ENCODE measurements at regions not wholly inside any gene's neighbourhood (a gene's known extent, or its start where the extent isn't known, plus 50 kb on each side); places are given as distances from the start of the nearest gene placed in this dataset.
"Not testable (repeated sequence)": the region's sequence is repeated elsewhere in the genome, so short reads cannot be mapped to it uniquely, and the experiment has no call there.

- Histone ChIP-seq H3K79me2 (ENCODE audit: insufficient read depth) (no peaks in the 10 kb centered on the region), H3K9me2 (ENCODE audit: insufficient read depth) (no peaks in the 10 kb centered on the region), H3K4me1 (ENCODE audit: insufficient read depth) (no peaks in the 10 kb centered on the region), H3K27ac (no peak overlapping the region), H4K20me1 (ENCODE audit: insufficient read depth) (no peaks in the 10 kb centered on the region), H3K27me3 (replicated peaks; ENCODE audit: insufficient read depth) (no peaks in the 10 kb centered on the region), H3K9me3 (ENCODE audit: low read depth) (no peaks in the 10 kb centered on the region), H2AFZ (no peak overlapping the region), H3K9ac (no peak overlapping the region), H3K4me2 (ENCODE audit: unreplicated experiment) (no peak overlapping the region), H3F3A (ENCODE audit: insufficient read depth) (no peaks in the 10 kb centered on the region), H3K4me3 (no peak overlapping the region), H3K36me3 (ENCODE audit: low read depth) (no peaks in the 10 kb centered on the region)
- TF ChIP-seq EZH2phosphoT487 (IDR thresholded peaks at IDR 0.05; ENCODE audit: insufficient read depth, low read depth) (no peak), EZH2 (IDR thresholded peaks at IDR 0.05; ENCODE audit: insufficient read depth, poor library complexity, severe bottlenecking) (no peak)
- WGBS, 2 experiments (ENCODE audit: low coverage in 1 of 2, low lambda C conversion rate in 2 of 2, missing lambda C conversion rate in 2 of 2) = 37 to 54% methylated on average over 2 of the region's 2 CpGs
- DNase-seq = no peak
- in situ Hi-C loops (cut with MboI) = no loop called here
Measured at GRCh38 chr14:97995038-97995437, 1197.9 kb downstream of the VRK1 start.

- H3K9ac ChIP-seq = no peak overlapping the region
- no peaks in the 10 kb centered on the region for H3K9me3 ChIP-seq (ENCODE audit: low read depth)
- in situ Hi-C loops (cut with MboI) = no loop called here
- no peaks in the 10 kb centered on the region for H3K4me1 ChIP-seq (ENCODE audit: insufficient read depth)
- H3K9me2 ChIP-seq (ENCODE audit: insufficient read depth) = no peaks in the 10 kb centered on the region
- no peaks in the 10 kb centered on the region for H3F3A ChIP-seq (ENCODE audit: insufficient read depth)
- no peak overlapping the region for H2AFZ ChIP-seq
- H3K27me3 ChIP-seq (replicated peaks; ENCODE audit: insufficient read depth) = no peaks in the 10 kb centered on the region
- 39 to 44% methylated on average over 2 of the region's 2 CpGs for WGBS, 2 experiments (ENCODE audit: low coverage in 1 of 2, low lambda C conversion rate in 2 of 2, missing lambda C conversion rate in 2 of 2)
- H3K4me3 ChIP-seq = no peak overlapping the region
- no peak for DNase-seq
- no peaks in the 10 kb centered on the region for H3K79me2 ChIP-seq (ENCODE audit: insufficient read depth)
- TF ChIP-seq EZH2 (IDR thresholded peaks at IDR 0.05; ENCODE audit: insufficient read depth, poor library complexity, severe bottlenecking) (no peak), EZH2phosphoT487 (IDR thresholded peaks at IDR 0.05; ENCODE audit: insufficient read depth, low read depth) (no peak)
- no peak overlapping the region for H3K4me2 ChIP-seq (ENCODE audit: unreplicated experiment)
- H4K20me1 ChIP-seq (ENCODE audit: insufficient read depth) = no peaks in the 10 kb centered on the region
- H3K27ac ChIP-seq = no peak overlapping the region
- H3K36me3 ChIP-seq (ENCODE audit: low read depth) = no peaks in the 10 kb centered on the region
Measured at GRCh38 chr14:97995531-97995930, 1198.3 kb downstream of the VRK1 start.

GRCh38 chr14:98006008-98006407, 1208.8 kb downstream of the VRK1 start:
- in situ Hi-C loops (cut with MboI) = no loop called here
- no peaks in the 10 kb centered on the region for H3K9me3 ChIP-seq (ENCODE audit: low read depth)
- no peaks in the 10 kb centered on the region for H3K27me3 ChIP-seq (replicated peaks; ENCODE audit: insufficient read depth)

GRCh38 chr14:98008381-98009113, 1211.4 kb downstream of the VRK1 start:
- Histone ChIP-seq H3K4me2 (ENCODE audit: unreplicated experiment) (no peak overlapping the region), H3K4me1 (ENCODE audit: insufficient read depth) (no peaks in the 10 kb centered on the region), H3K9me3 (ENCODE audit: low read depth) (no peaks in the 10 kb centered on the region), H3K27ac (no peak overlapping the region), H2AFZ (no peak overlapping the region), H3K9ac (no peak overlapping the region), H3K79me2 (ENCODE audit: insufficient read depth) (no peaks in the 10 kb centered on the region), H3K27me3 (replicated peaks; ENCODE audit: insufficient read depth) (no peaks in the 10 kb centered on the region), H3K4me3 (no peak overlapping the region), H3K36me3 (ENCODE audit: low read depth) (no peaks in the 10 kb centered on the region), H4K20me1 (ENCODE audit: insufficient read depth) (no peaks in the 10 kb centered on the region), H3F3A (ENCODE audit: insufficient read depth) (no peaks in the 10 kb centered on the region), H3K9me2 (ENCODE audit: insufficient read depth) (no peaks in the 10 kb centered on the region)
- WGBS, 2 experiments (ENCODE audit: low coverage in 1 of 2, low lambda C conversion rate in 2 of 2, missing lambda C conversion rate in 2 of 2) = 45 to 49% methylated on average over 4 of the region's 4 CpGs
- DNase-seq = no peak
- TF ChIP-seq EZH2 (IDR thresholded peaks at IDR 0.05; ENCODE audit: insufficient read depth, poor library complexity, severe bottlenecking) = no peak
- no peak for TF ChIP-seq EZH2phosphoT487 (IDR thresholded peaks at IDR 0.05; ENCODE audit: insufficient read depth, low read depth)
- in situ Hi-C loops (cut with MboI) = no loop called here

More at GRCh38 chr14:98006008-98006407, 1208.8 kb downstream of the VRK1 start:
- Histone ChIP-seq H3K9ac (no peak overlapping the region), H3K4me3 (no peak overlapping the region), H3K4me2 (ENCODE audit: unreplicated experiment) (no peak overlapping the region), H3K36me3 (ENCODE audit: low read depth) (no peaks in the 10 kb centered on the region), H3F3A (ENCODE audit: insufficient read depth) (no peaks in the 10 kb centered on the region), H3K27ac (no peak overlapping the region), H3K79me2 (ENCODE audit: insufficient read depth) (no peaks in the 10 kb centered on the region), H3K9me2 (ENCODE audit: insufficient read depth) (no peaks in the 10 kb centered on the region), H3K4me1 (ENCODE audit: insufficient read depth) (no peaks in the 10 kb centered on the region), H2AFZ (no peak overlapping the region), H4K20me1 (ENCODE audit: insufficient read depth) (no peaks in the 10 kb centered on the region)
- no peak for DNase-seq
- WGBS, 2 experiments (ENCODE audit: low coverage in 1 of 2, low lambda C conversion rate in 2 of 2, missing lambda C conversion rate in 2 of 2) = 66 to 72% methylated on average over 7 of the region's 7 CpGs
- TF ChIP-seq EZH2 (IDR thresholded peaks at IDR 0.05; ENCODE audit: insufficient read depth, poor library complexity, severe bottlenecking) = no peak

GRCh38 chr14:98009177-98009576, 1212.0 kb downstream of the VRK1 start:
- DNase-seq; H3K27me3 ChIP-seq (replicated peaks; ENCODE audit: insufficient read depth); H3K9me2 ChIP-seq (ENCODE audit: insufficient read depth); H3F3A ChIP-seq (ENCODE audit: insufficient read depth); H3K4me2 ChIP-seq (ENCODE audit: unreplicated experiment); H3K4me3 ChIP-seq; H3K9ac ChIP-seq; in situ Hi-C loops (cut with MboI); H3K27ac ChIP-seq; H4K20me1 ChIP-seq (ENCODE audit: insufficient read depth); H2AFZ ChIP-seq; H3K79me2 ChIP-seq (ENCODE audit: insufficient read depth); H3K36me3 ChIP-seq (ENCODE audit: low read depth); H3K4me1 ChIP-seq (ENCODE audit: insufficient read depth); H3K9me3 ChIP-seq (ENCODE audit: low read depth): not testable (repeated sequence)
- 52% methylated on average over 3 of the region's 3 CpGs for WGBS, 2 experiments (ENCODE audit: low coverage in 1 of 2, low lambda C conversion rate in 2 of 2, missing lambda C conversion rate in 2 of 2)

Measured in GM23248 (cell line).